Thoracic aorta (tissue), 2 donors: ENCODE measurements at regions not wholly inside any gene's neighbourhood (a gene's known extent, or its start where the extent isn't known, plus 50 kb on each side); places are given as distances from the start of the nearest gene placed in this dataset.

Source experiments
- ATAC-seq: fragments of 150-250 bp; one replicate; pipeline ENCODE4 v1.8.0; 2017; ENCODE audit warnings: low read depth; ENCODE audit not compliant: insufficient number of reproducible peaks, low FRiP score
- DNase-seq: peaks from one replicate; pipeline ENCODE4 v3.0.0-alpha.2; 2020; ENCODE audit warnings: low spot score
- H3K27ac ChIP-seq, 2 donors: fragments of 200-600 bp; sonication (generic); 1 replicate in 1 of 2; 2 replicates in 1 of 2; pipeline ENCODE4 v1.5.1; 2016; ENCODE audit warnings: mild to moderate bottlenecking in 2 of 2, moderate library complexity in 2 of 2
- H3K27me3 ChIP-seq: fragments of 200-600 bp; sonication (generic); replicated peaks from 2 replicates; pipeline ENCODE4 v1.6.0; 2016; ENCODE audit warnings: mild to moderate bottlenecking; ENCODE audit not compliant: insufficient read depth
- H3K36me3 ChIP-seq: fragments of 200-600 bp; sonication (generic); one replicate; pipeline ENCODE4 v1.5.1; 2016
- H3K4me1 ChIP-seq, 2 donors: fragments of 200-600 bp; sonication (generic); 1 replicate in 1 of 2; 2 replicates in 1 of 2; pipeline versions ENCODE4 v1.5.1 to v1.6.0; 2016; ENCODE audit warnings: low read depth in 2 of 2, mild to moderate bottlenecking in 1 of 2; ENCODE audit not compliant: control insufficient read depth in 1 of 2
- H3K4me3 ChIP-seq: fragments of 200-600 bp; sonication (generic); 2 replicates; pipeline ENCODE4 v1.5.1; 2016; ENCODE audit warnings: mild to moderate bottlenecking
- H3K9me3 ChIP-seq: fragments of 200-600 bp; sonication (generic); 2 replicates; pipeline ENCODE4 v1.5.1; 2016
- TF ChIP-seq, protein P1 (sequence below): fragments of 200-600 bp; sonication (generic); IDR thresholded peaks from one replicate; pipeline ENCODE4 v1.5.1; 2019; ENCODE audit warnings: antibody characterized with exemption

DNA sequence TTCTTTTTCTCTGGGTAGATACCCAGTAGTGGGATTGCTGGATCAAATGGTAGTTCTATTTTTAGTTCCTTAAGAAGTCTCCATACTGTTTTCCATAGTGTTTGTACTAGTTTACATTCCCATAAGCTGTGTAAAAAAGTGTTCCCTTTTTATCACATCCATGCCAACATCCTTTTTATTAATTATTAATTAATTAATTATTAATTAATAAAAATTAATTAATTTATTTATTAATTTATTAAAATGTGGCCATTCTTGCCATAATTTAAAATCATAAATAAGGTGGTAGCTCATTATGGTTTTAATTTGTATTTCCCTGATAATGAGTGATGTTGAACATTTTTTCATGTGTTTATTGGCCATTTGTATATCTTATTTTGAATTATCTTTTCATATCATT is 173.9 kb upstream of the FOXN2 start:
- ATAC-seq (no peak), DNase-seq (no peak)
- Histone ChIP-seq H3K27ac (no peak overlapping the region), H3K36me3 (no peaks in the 10 kb centered on the region), H3K4me1 (peaks cover 0 to 3% of the 10 kb centered on the region in 2 donors), H3K9me3 (no peaks in the 10 kb centered on the region), H3K27me3 (no peaks in the 10 kb centered on the region), H3K4me3 (no peak overlapping the region)
- TF ChIP-seq, protein P1, sequence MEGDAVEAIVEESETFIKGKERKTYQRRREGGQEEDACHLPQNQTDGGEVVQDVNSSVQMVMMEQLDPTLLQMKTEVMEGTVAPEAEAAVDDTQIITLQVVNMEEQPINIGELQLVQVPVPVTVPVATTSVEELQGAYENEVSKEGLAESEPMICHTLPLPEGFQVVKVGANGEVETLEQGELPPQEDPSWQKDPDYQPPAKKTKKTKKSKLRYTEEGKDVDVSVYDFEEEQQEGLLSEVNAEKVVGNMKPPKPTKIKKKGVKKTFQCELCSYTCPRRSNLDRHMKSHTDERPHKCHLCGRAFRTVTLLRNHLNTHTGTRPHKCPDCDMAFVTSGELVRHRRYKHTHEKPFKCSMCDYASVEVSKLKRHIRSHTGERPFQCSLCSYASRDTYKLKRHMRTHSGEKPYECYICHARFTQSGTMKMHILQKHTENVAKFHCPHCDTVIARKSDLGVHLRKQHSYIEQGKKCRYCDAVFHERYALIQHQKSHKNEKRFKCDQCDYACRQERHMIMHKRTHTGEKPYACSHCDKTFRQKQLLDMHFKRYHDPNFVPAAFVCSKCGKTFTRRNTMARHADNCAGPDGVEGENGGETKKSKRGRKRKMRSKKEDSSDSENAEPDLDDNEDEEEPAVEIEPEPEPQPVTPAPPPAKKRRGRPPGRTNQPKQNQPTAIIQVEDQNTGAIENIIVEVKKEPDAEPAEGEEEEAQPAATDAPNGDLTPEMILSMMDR, result no peak

DNA sequence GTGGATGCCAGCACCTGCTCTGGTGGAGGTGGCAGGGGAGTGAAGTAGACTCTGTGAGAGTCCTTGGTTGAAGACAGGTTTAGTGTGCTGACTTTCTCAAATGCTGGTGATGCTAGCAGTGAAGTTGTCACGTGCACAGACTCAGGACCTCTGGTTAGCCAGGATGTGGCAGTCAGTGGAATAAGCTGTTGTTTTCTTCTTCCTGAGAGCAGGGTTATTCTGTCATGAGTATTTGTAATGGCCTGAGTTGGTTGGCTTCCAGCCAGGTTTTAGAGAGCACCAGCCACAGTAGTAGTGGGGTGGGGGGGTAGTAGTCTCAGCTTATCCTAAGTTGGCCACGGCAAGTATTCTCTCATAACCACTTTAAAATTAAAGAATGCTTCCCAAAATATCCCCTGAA is 169.7 kb upstream of the FOXN2 start:
- no peak overlapping the region for H3K27ac ChIP-seq
- H3K9me3 ChIP-seq, result no peaks in the 10 kb centered on the region
- H3K27me3 ChIP-seq, result no peaks in the 10 kb centered on the region
- DNase-seq (no peak), ATAC-seq (no peak)
- H3K36me3 ChIP-seq, result no peaks in the 10 kb centered on the region
- TF ChIP-seq, protein P1, result no peak
- peaks cover 0 to 13% of the 10 kb centered on the region in 2 donors for H3K4me1 ChIP-seq
- no peak overlapping the region for H3K4me3 ChIP-seq

DNA sequence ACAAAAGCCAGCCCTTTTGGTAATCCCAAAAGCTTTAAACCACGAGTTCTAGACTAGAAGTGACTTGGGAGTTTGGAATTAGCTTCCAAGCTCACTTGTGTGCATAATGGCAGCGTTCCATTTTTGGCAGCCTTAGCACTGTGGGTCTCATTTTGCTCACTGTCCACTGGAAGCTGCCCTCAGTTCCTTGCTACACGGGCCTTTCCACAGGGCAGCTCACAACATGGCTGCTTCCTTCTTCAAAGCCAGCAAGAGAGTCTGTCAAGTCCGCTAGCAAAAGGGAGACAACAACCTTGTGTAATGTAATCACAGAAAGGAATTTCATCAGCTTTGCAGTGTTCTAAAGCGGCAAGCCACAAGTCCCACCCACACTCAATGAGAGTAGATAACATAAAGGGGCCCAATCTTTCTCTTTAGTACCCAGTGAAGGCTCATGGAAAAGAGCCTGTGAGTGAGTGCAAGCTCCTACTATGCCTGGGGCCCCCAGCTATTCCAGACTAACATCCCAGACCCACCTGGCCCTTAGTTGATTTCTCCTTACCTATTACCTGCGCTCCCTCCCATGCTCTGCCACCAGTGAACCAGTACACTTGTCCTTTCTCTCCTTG is 168.5 kb upstream of the FOXN2 start:
- Histone ChIP-seq H3K36me3 (no peaks in the 10 kb centered on the region), H3K9me3 (no peaks in the 10 kb centered on the region), H3K4me3 (no peak overlapping the region), H3K27me3 (no peaks in the 10 kb centered on the region), H3K27ac (no peak overlapping the region), H3K4me1 (peaks cover 0 to 13% of the 10 kb centered on the region in 2 donors)
- DNase-seq (no peak), ATAC-seq (no peak)
- TF ChIP-seq, protein P1, result no peak

DNA sequence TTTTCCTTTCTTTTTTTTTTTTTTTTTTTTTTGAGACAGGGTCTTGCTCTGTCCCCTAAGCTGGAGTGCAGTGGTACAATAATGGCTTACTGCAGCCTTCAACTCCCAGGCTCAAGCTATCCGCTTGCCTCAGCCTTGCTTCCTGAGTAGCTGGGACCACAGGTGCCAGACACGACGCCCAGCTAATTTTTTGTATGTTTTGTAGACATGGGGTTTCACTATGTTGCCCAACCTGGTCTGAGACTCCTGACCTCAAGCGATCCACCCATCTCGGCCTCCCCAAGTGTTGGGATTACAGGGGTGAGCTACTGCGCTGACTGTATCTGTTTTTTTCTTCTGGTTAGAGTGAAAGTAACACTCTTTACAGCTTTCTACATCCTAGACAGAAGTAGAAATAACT is 167.9 kb upstream of the FOXN2 start:
- DNase-seq, result no peak
- Histone ChIP-seq H3K9me3 (no peaks in the 10 kb centered on the region), H3K4me3 (no peak overlapping the region), H3K27me3 (no peaks in the 10 kb centered on the region), H3K27ac (no peak overlapping the region), H3K36me3 (no peaks in the 10 kb centered on the region), H3K4me1 (peaks cover 0 to 13% of the 10 kb centered on the region in 2 donors)
- no peak for ATAC-seq
- TF ChIP-seq, protein P1, result no peak

DNA sequence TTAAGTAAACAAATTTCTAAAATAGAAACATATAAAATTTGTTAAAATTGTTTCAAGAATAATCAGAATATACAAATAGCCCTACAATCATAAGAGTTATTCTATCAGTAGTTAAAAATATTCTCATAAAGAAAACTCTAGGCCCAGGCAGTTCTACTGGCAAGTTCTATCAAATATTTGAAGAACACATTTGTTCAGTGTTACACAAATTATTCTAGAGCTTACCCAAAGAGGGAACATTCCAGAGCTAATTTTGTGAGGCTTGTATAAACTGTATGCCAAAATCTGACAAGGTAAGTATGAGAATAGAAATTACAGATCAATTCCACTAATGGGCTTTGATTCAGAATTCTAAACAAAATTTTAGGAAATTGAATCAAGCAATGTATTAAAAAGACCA is 166.8 kb upstream of the FOXN2 start:
- no peak for ATAC-seq
- H3K4me3 ChIP-seq, result no peak overlapping the region
- TF ChIP-seq, protein P1, result no peak
- no peaks in the 10 kb centered on the region for H3K9me3 ChIP-seq
- H3K36me3 ChIP-seq, result no peaks in the 10 kb centered on the region
- no peak for DNase-seq
- no peaks in the 10 kb centered on the region for H3K27me3 ChIP-seq
- H3K4me1 ChIP-seq, result peaks cover 0 to 13% of the 10 kb centered on the region in 2 donors
- H3K27ac ChIP-seq, result no peak overlapping the region
